ENCODE measurements at regions not wholly inside any gene's neighbourhood (a gene's known extent, or its start where the extent isn't known, plus 50 kb on each side); places are given as distances from the start of the nearest gene placed in this dataset.

DNA sequence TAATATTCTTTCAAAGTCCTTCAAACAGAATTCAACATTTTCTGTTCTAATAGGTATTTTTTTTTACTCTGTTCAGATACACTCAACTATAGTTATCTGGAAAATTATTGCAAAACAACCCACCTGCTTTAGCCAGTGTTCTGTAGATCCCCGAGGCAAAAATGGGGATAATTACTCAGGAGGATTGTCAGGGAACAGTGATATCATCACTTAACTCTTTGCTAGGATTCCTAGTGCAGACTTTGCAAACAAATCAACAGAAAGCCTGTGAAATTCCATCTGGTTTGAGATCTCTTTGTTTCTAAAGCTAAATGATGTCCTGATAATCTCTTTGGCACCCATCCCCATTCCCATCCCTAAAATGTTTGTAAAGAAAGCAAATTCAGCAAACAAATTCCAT lies 413.6 kb upstream of the MEIS1 start:
- no peak for TF ChIP-seq NFIC (IDR thresholded peaks at IDR 0.05)
- TF ChIP-seq, protein P1, sequence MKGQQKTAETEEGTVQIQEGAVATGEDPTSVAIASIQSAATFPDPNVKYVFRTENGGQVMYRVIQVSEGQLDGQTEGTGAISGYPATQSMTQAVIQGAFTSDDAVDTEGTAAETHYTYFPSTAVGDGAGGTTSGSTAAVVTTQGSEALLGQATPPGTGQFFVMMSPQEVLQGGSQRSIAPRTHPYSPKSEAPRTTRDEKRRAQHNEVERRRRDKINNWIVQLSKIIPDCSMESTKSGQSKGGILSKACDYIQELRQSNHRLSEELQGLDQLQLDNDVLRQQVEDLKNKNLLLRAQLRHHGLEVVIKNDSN (IDR thresholded peaks at IDR 0.05) = no peak

DNA sequence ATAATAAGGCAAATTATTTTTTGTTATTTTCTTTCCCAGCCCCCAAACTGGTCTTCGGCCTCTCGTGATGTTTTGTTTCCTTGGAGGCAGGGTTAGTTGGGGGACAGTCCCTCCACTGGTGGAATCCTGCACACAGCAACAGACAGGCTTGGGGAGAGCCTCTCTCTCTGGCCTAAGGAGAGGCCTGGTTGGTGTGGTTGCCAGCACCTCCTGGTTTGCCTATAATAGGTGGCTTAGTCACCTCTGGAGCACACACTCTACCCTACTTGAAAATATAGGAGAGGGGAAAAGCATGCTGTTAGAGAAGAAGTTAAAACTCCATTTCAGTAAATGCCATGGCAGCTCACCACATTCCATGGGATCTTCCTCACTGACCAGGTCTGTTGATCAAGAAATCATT lies 417.2 kb upstream of the MEIS1 start:
- no peak for TF ChIP-seq TCF12 (IDR thresholded peaks at IDR 0.05; ENCODE audit: low read depth)
- TF ChIP-seq TAF1 (IDR thresholded peaks at IDR 0.05; ENCODE audit: low read depth) = no peak
- no peak for TF ChIP-seq RAD21 (IDR thresholded peaks at IDR 0.05; ENCODE audit: low read depth)
- TF ChIP-seq, protein P1 (IDR thresholded peaks at IDR 0.05) = no peak
- no peak for TF ChIP-seq CEBPB (IDR thresholded peaks at IDR 0.05)
- no peak for TF ChIP-seq YY1 (IDR thresholded peaks at IDR 0.05; ENCODE audit: low read depth)
- no peak for TF ChIP-seq CREB1 (IDR thresholded peaks at IDR 0.05; ENCODE audit: low read depth)
- TF ChIP-seq EGR1 (IDR thresholded peaks at IDR 0.05) = no peak
- no peak for TF ChIP-seq ZBTB7A (IDR thresholded peaks at IDR 0.05; ENCODE audit: low read depth)

DNA sequence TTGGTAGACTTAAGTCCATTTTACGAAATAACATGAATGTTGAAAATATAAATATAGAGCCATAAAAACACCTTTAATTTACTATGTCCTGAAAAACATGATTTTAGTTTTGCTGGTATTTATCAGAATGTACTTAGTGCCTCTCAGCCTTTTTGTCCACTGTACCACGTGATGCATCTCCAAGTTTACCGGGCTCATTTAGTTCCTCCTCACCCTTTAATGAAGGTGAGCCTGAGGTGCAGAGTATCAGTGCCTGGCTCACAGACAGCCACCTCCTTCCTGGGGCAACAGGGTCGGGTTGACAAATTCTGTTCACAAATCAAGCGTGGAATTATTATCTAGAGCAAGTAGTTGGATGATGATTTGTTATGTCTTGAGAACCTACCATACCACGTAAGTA lies 420.5 kb upstream of the MEIS1 start:
- TF ChIP-seq, protein P2, sequence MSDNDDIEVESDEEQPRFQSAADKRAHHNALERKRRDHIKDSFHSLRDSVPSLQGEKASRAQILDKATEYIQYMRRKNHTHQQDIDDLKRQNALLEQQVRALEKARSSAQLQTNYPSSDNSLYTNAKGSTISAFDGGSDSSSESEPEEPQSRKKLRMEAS (IDR thresholded peaks at IDR 0.05) = no peak
- TF ChIP-seq EGR1 (IDR thresholded peaks at IDR 0.05) = no peak
- TF ChIP-seq TCF12 (IDR thresholded peaks at IDR 0.05; ENCODE audit: low read depth) = no peak
- TF ChIP-seq EP300 (IDR thresholded peaks at IDR 0.05; ENCODE audit: borderline replicate concordance) = no peak
- TF ChIP-seq FOXM1 (IDR thresholded peaks at IDR 0.05; ENCODE audit: borderline replicate concordance, low read depth) = no peak
- no peak for TF ChIP-seq TAF1 (IDR thresholded peaks at IDR 0.05; ENCODE audit: low read depth)
- TF ChIP-seq CREB1 (IDR thresholded peaks at IDR 0.05; ENCODE audit: low read depth) = no peak
- no peak for TF ChIP-seq ZBTB7A (IDR thresholded peaks at IDR 0.05; ENCODE audit: low read depth)
- TF ChIP-seq, protein P3, sequence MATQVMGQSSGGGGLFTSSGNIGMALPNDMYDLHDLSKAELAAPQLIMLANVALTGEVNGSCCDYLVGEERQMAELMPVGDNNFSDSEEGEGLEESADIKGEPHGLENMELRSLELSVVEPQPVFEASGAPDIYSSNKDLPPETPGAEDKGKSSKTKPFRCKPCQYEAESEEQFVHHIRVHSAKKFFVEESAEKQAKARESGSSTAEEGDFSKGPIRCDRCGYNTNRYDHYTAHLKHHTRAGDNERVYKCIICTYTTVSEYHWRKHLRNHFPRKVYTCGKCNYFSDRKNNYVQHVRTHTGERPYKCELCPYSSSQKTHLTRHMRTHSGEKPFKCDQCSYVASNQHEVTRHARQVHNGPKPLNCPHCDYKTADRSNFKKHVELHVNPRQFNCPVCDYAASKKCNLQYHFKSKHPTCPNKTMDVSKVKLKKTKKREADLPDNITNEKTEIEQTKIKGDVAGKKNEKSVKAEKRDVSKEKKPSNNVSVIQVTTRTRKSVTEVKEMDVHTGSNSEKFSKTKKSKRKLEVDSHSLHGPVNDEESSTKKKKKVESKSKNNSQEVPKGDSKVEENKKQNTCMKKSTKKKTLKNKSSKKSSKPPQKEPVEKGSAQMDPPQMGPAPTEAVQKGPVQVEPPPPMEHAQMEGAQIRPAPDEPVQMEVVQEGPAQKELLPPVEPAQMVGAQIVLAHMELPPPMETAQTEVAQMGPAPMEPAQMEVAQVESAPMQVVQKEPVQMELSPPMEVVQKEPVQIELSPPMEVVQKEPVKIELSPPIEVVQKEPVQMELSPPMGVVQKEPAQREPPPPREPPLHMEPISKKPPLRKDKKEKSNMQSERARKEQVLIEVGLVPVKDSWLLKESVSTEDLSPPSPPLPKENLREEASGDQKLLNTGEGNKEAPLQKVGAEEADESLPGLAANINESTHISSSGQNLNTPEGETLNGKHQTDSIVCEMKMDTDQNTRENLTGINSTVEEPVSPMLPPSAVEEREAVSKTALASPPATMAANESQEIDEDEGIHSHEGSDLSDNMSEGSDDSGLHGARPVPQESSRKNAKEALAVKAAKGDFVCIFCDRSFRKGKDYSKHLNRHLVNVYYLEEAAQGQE (IDR thresholded peaks at IDR 0.05; ENCODE audit: low read depth) = no peak
- TF ChIP-seq RAD21 (IDR thresholded peaks at IDR 0.05; ENCODE audit: low read depth) = no peak
- no peak for TF ChIP-seq YY1 (IDR thresholded peaks at IDR 0.05; ENCODE audit: low read depth)
- TF ChIP-seq, protein P1 (IDR thresholded peaks at IDR 0.05) = no peak
- TF ChIP-seq NFIC (IDR thresholded peaks at IDR 0.05) = no peak
- TF ChIP-seq TEAD4 (IDR thresholded peaks at IDR 0.05) = no peak

DNA sequence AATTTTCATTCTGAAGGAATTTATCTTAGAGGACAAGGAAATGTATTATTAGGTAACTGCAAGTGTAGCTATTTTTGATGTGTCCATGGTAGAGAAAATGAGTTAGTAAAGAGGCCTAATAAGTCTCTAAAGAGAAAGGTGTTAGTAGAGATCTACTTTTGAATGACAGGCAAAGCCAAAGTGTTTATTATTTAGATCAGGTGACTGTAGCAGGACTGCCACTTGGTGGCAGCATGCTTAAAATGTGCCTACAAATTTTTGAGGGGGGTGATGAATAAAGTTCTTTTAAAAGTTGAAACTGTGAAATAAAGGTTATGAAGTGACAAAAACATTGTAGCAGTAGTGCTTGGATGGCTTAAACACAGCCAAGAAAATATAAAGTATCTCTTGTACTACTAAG lies 421.5 kb upstream of the MEIS1 start:
- TF ChIP-seq, protein P2 (IDR thresholded peaks at IDR 0.05) = no peak
- peak; percentile 40 for TF ChIP-seq RAD21 (IDR thresholded peaks at IDR 0.05; ENCODE audit: low read depth)

DNA sequence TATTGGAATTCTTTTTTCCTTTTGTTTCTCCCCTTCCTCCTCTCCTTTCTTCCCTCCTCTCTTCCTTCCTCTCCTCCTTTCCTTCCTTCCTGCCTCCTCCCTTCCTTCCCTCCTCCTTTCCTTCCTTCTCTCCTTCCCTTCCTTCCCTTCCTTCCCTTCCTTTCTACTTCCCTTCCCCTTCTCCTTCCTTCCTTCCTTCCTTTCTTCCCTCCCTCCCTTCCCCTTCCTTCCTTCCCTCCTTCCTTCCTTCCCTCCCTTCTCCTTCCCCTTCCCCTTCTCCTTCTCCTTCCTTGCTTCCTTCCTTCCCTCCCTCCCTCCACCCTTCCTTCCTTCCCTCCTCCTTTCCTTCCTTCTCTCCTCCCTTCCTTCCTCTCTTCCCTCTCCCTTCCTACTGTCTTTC lies 431.0 kb upstream of the MEIS1 start:
- TF ChIP-seq EGR1 (IDR thresholded peaks at IDR 0.05) (no peak), TCF12 (IDR thresholded peaks at IDR 0.05; ENCODE audit: low read depth) (no peak), YY1 (IDR thresholded peaks at IDR 0.05; ENCODE audit: low read depth) (no peak), FOXM1 (IDR thresholded peaks at IDR 0.05; ENCODE audit: borderline replicate concordance, low read depth) (no peak), NFIC (IDR thresholded peaks at IDR 0.05) (no peak), EP300 (IDR thresholded peaks at IDR 0.05; ENCODE audit: borderline replicate concordance) (no peak), CREB1 (IDR thresholded peaks at IDR 0.05; ENCODE audit: low read depth) (no peak), TAF1 (IDR thresholded peaks at IDR 0.05; ENCODE audit: low read depth) (no peak)
- TF ChIP-seq, protein P1 (IDR thresholded peaks at IDR 0.05) = no peak
- TF ChIP-seq, protein P3 (IDR thresholded peaks at IDR 0.05; ENCODE audit: low read depth) = no peak

DNA sequence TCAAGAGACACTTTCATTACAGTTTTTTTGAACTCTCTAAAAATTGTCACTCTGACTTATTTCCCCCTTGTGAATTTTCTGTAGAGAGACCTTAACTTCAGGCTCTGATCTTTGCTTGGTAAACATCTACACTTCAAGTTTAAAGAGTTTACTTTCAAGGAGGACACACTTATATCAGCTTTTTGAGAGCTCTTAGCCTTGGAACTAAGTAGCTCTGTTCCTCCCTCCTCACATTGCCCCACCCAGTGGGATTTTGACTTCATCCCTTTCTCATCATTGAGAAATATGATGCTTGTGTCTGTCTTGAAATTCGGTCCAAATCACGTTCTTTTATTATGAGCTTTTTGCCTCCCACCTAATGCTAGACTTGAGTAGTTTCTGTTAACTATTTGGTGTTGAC lies 433.4 kb upstream of the MEIS1 start:
- TF ChIP-seq, protein P2 (IDR thresholded peaks at IDR 0.05) = no peak
- no peak for TF ChIP-seq TAF1 (IDR thresholded peaks at IDR 0.05; ENCODE audit: low read depth)
- TF ChIP-seq, protein P3 (IDR thresholded peaks at IDR 0.05; ENCODE audit: low read depth) = no peak
- TF ChIP-seq, protein P1 (IDR thresholded peaks at IDR 0.05) = no peak
- TF ChIP-seq ZBTB7A (IDR thresholded peaks at IDR 0.05; ENCODE audit: low read depth) = no peak
- no peak for TF ChIP-seq TEAD4 (IDR thresholded peaks at IDR 0.05)
- TF ChIP-seq FOXM1 (IDR thresholded peaks at IDR 0.05; ENCODE audit: borderline replicate concordance, low read depth) = no peak
- TF ChIP-seq TCF12 (IDR thresholded peaks at IDR 0.05; ENCODE audit: low read depth) = no peak
- no peak for TF ChIP-seq EGR1 (IDR thresholded peaks at IDR 0.05)
- no peak for TF ChIP-seq RAD21 (IDR thresholded peaks at IDR 0.05; ENCODE audit: low read depth)
- no peak for TF ChIP-seq NFIC (IDR thresholded peaks at IDR 0.05)
